ENCODE measurements at regions not wholly inside any gene's neighbourhood (a gene's known extent, or its start where the extent isn't known, plus 50 kb on each side); places are given as distances from the start of the nearest gene placed in this dataset.

DNA sequence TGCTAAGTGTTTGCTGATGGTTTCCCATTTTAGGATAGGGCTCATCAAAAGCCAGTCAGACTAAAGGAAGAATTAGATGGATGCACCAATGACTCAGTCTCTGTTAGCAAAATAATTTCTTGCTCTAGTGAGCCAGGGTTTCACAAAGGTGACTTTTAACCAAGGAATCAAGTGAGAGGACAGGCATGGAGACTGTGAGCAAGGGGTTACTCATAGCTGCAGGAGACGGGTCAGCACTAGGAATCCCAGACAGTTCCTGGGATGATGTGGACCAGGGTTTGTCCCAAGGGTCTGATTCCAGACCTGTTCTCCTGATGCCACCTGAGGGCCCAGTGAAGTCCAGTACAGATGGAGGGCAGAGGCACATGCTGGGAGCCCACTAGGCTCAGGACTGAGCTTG is 138.1 kb downstream of the NOC3L start:
- intact Hi-C loops (cut with DNase I): no loop called here
- H3K4me1 ChIP-seq (ENCODE audit: control insufficient read depth, insufficient read depth, low read length): peaks cover 6% of the 10 kb centered on the region
- no peak overlapping the region for H3K27ac ChIP-seq (ENCODE audit: low read length)
- H3K9me3 ChIP-seq (ENCODE audit: control insufficient read depth, low read length): no peaks in the 10 kb centered on the region
- no peak for ATAC-seq
- no peaks in the 10 kb centered on the region for H3K27me3 ChIP-seq (ENCODE audit: control insufficient read depth, insufficient read depth)
- no peak overlapping the region for H3K4me3 ChIP-seq (ENCODE audit: low read length)
- 65% methylated on average over 1 of the region's 1 CpG for WGBS
- DNase-seq: no peak

DNA sequence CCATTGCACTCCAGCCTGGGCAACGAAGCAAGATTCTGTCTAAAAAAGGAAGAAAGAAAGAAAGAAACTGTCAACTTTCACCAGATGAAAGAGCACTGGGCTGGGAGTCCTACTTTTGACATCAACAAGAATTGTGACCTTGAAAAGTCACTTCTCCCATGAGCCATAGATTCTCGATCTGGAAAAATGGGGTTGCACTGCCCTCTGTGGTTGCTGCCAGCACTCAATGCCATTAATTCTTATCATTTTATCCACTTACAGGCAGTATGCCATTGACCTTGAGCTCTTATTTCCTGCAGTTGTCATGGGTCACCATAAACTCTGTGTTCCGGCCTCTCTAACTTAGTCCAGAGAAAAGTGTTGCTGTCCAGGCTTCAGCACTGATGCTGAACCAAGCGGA is 137.2 kb downstream of the NOC3L start:
- Histone ChIP-seq H3K27me3 (ENCODE audit: control insufficient read depth, insufficient read depth) (no peaks in the 10 kb centered on the region), H3K9me3 (ENCODE audit: control insufficient read depth, low read length) (no peaks in the 10 kb centered on the region), H3K4me1 (ENCODE audit: control insufficient read depth, insufficient read depth, low read length) (peaks cover 6% of the 10 kb centered on the region), H3K4me3 (ENCODE audit: low read length) (no peak overlapping the region), H3K27ac (ENCODE audit: low read length) (no peak overlapping the region)
- WGBS: 64% methylated on average over 4 of the region's 4 CpGs
- ATAC-seq (peak; percentile 46 to 50), DNase-seq (no peak)
- intact Hi-C loops (cut with DNase I): no loop called here

DNA sequence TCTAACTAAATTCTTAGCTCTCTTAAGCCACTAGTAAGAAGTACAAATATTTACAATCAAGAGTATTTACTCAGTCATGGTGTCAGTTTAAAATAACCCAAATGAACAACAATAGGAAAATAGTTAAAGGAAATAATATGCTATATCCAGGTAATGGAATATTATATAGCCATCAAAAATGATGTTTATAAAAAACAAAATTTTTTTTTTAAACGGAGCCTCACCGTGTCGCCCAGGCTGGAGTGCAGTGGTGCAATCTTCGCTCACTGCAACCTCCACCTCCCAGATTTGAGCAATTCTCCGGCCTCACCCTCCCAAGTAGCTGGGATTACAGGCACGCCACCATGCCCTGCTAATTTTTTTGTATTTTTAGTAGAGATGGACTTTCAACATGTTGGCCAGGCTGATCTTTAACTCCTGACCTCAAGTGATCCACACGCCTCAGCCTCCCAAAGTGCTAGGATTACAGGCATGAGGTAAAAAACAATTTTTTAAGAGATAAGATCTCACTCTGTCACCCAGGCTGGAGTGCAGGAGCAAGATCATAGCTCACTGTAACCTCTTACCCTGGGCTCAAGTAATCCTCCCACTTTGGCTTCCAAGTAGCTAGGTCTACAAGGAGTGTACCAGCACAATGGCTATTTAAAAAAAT is 132.5 kb downstream of the NOC3L start:
- Histone ChIP-seq H3K4me1 (ENCODE audit: control insufficient read depth, insufficient read depth, low read length) (peaks cover 4% of the 10 kb centered on the region), H3K4me3 (ENCODE audit: low read length) (no peak overlapping the region), H3K27me3 (ENCODE audit: control insufficient read depth, insufficient read depth) (no peaks in the 10 kb centered on the region), H3K9me3 (ENCODE audit: control insufficient read depth, low read length) (no peaks in the 10 kb centered on the region), H3K27ac (ENCODE audit: low read length) (no peak overlapping the region)
- WGBS: 98% methylated on average over 7 of the region's 7 CpGs
- DNase-seq (no peak), ATAC-seq (no peak)
- intact Hi-C loops (cut with DNase I): no loop called here

- intact Hi-C loops (cut with DNase I): no loop called here
- DNase-seq: no peak
- 78% methylated on average over 2 of the region's 2 CpGs for WGBS
- Histone ChIP-seq H3K4me1 (ENCODE audit: control insufficient read depth, insufficient read depth, low read length) (no peaks in the 10 kb centered on the region), H3K9me3 (ENCODE audit: control insufficient read depth, low read length) (no peaks in the 10 kb centered on the region), H3K4me3 (ENCODE audit: low read length) (no peak overlapping the region), H3K27ac (ENCODE audit: low read length) (no peak overlapping the region), H3K27me3 (ENCODE audit: control insufficient read depth, insufficient read depth) (no peaks in the 10 kb centered on the region)
- ATAC-seq: no peak
Observed at GRCh38 chr10:94232711-94233383, 129.9 kb downstream of the NOC3L start.

DNA sequence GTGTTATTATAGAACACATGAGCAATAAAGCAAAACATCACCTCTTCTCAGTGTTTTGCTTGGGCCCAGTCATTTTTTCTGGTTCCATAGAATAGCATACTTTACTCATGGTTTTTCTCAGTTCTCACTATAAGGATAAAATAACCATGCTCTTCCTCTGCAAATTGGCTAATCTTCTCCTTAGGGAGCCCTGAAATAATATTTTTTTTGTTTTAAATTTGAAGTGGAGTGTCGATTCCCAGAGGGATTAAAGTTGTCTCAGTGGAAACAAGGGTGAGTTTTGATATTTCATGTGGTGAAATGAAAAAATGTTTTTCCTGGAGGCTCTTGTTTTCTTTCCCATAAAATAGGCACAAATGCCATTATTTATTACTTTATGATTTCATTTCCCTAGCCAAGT is 127.3 kb downstream of the NOC3L start:
- no peak overlapping the region for H3K27ac ChIP-seq (ENCODE audit: low read length)
- 66% methylated on average over 1 of the region's 1 CpG for WGBS

DNA sequence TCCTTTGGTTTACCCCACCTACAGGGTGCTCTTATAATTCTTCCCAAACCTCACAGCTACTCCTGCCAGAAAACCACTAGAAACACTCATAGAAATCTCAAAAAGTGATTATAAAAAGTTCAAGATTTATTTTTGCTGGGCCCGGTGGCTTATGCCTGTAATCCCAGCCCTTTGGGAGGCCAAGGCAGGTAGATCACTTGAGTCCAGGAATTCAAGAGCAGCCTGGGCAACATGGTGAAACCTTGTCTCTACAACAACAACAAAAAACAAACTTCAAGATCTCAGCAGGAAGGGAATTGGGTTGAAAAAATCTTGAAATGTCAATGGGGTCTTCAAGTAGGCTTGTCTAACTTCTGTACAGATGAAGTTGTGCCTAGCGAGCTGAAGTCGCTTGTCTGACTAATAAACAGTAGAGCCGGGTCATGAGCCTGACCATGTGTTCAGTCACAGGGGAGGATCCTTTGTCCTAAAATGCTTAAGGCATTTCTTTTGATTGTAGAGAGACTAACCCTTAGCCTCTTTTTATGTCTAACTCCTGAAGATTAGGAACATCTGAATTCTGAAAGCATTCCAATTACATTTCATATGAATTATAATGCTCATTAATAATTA is 124.6 kb downstream of the NOC3L start:
- intact Hi-C loops (cut with DNase I): no loop called here

More for the DNA sequence above, 127.3 kb downstream of the NOC3L start:
- no peak for DNase-seq
- H3K4me1 ChIP-seq (ENCODE audit: control insufficient read depth, insufficient read depth, low read length): no peaks in the 10 kb centered on the region
- no peaks in the 10 kb centered on the region for H3K27me3 ChIP-seq (ENCODE audit: control insufficient read depth, insufficient read depth)
- H3K9me3 ChIP-seq (ENCODE audit: control insufficient read depth, low read length): no peaks in the 10 kb centered on the region
- ATAC-seq: no peak
- intact Hi-C loops (cut with DNase I): no loop called here
- H3K4me3 ChIP-seq (ENCODE audit: low read length): no peak overlapping the region

GRCh38 chr10:94239696-94240095 is 123.0 kb downstream of the NOC3L start:
- H3K27me3 ChIP-seq (ENCODE audit: control insufficient read depth, insufficient read depth): no peaks in the 10 kb centered on the region
- DNase-seq (no peak), ATAC-seq (no peak)
- H3K4me3 ChIP-seq (ENCODE audit: low read length): no peak overlapping the region
- intact Hi-C loops (cut with DNase I): no loop called here
- H3K27ac ChIP-seq (ENCODE audit: low read length): no peak overlapping the region
- H3K4me1 ChIP-seq (ENCODE audit: control insufficient read depth, insufficient read depth, low read length): no peaks in the 10 kb centered on the region
- H3K9me3 ChIP-seq (ENCODE audit: control insufficient read depth, low read length): no peaks in the 10 kb centered on the region
- WGBS: 89% methylated on average over 6 of the region's 6 CpGs

More for the DNA sequence above, 124.6 kb downstream of the NOC3L start:
- DNase-seq (no peak), ATAC-seq (no peak)
- Histone ChIP-seq H3K4me3 (ENCODE audit: low read length) (no peak overlapping the region), H3K9me3 (ENCODE audit: control insufficient read depth, low read length) (no peaks in the 10 kb centered on the region), H3K27ac (ENCODE audit: low read length) (no peak overlapping the region), H3K27me3 (ENCODE audit: control insufficient read depth, insufficient read depth) (no peaks in the 10 kb centered on the region), H3K4me1 (ENCODE audit: control insufficient read depth, insufficient read depth, low read length) (no peaks in the 10 kb centered on the region)
- WGBS: 87% methylated on average over 4 of the region's 4 CpGs

DNA sequence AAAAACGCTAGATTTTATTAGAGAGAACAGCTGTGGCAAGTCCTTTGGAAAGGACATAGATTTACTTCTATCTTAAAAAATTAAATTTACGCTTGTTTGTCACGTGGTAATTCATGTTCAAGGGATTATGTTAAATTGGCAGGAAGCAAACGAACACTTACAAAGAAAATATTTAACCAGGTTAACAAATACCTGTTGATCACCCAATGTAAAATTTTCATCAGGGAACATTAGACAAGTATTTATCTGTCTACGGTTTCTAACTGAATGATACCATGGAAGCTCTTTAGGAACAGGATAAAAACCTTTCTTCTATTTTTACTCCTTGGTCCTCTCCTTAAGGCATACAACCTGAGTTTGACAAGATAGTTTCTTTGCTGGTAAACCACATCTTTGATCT is 122.2 kb downstream of the NOC3L start:
- no peak overlapping the region for H3K27ac ChIP-seq (ENCODE audit: low read length)
- H3K27me3 ChIP-seq (ENCODE audit: control insufficient read depth, insufficient read depth): no peaks in the 10 kb centered on the region
- intact Hi-C loops (cut with DNase I): no loop called here
- H3K4me3 ChIP-seq (ENCODE audit: low read length): no peak overlapping the region
- DNase-seq: no peak
- 81% methylated on average over 5 of the region's 5 CpGs for WGBS
- ATAC-seq: no peak
- no peaks in the 10 kb centered on the region for H3K9me3 ChIP-seq (ENCODE audit: control insufficient read depth, low read length)
- no peaks in the 10 kb centered on the region for H3K4me1 ChIP-seq (ENCODE audit: control insufficient read depth, insufficient read depth, low read length)

GRCh38 chr10:94240901-94241300 is 121.8 kb downstream of the NOC3L start:
- no peak overlapping the region for H3K4me3 ChIP-seq (ENCODE audit: low read length)
- H3K4me1 ChIP-seq (ENCODE audit: control insufficient read depth, insufficient read depth, low read length): no peaks in the 10 kb centered on the region
- no peak overlapping the region for H3K27ac ChIP-seq (ENCODE audit: low read length)
- intact Hi-C loops (cut with DNase I): no loop called here
- ATAC-seq: no peak
- H3K9me3 ChIP-seq (ENCODE audit: control insufficient read depth, low read length): no peaks in the 10 kb centered on the region
- WGBS: 50% methylated on average over 2 of the region's 2 CpGs
- H3K27me3 ChIP-seq (ENCODE audit: control insufficient read depth, insufficient read depth): no peaks in the 10 kb centered on the region
- no peak for DNase-seq

DNA sequence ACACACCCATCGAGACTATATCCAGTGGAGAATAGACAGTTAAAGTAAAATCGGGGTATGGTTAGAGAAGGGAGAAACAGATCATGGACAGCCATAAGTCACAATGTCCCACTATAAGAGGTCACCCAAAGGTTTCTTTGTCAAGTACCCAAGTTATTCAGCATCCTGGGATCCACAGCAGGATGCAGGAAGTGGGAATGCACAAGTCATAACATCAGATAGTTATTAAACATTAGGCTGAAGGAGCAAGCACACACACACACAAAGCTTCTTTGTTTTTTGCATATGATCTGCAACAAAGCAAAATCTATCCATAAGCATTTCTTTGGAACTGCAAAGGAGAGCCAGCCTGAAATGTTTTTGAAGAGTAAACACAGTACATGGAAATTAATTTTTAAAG is 111.6 kb downstream of the NOC3L start:
- Histone ChIP-seq H3K27me3 (ENCODE audit: control insufficient read depth, insufficient read depth) (no peaks in the 10 kb centered on the region), H3K27ac (ENCODE audit: low read length) (no peak overlapping the region), H3K4me1 (ENCODE audit: control insufficient read depth, insufficient read depth, low read length) (peaks cover 2% of the 10 kb centered on the region), H3K4me3 (ENCODE audit: low read length) (no peak overlapping the region), H3K9me3 (ENCODE audit: control insufficient read depth, low read length) (no peaks in the 10 kb centered on the region)
- DNase-seq (no peak), ATAC-seq (no peak)
- 89% methylated on average over 2 of the region's 2 CpGs for WGBS
- intact Hi-C loops (cut with DNase I): no loop called here

DNA sequence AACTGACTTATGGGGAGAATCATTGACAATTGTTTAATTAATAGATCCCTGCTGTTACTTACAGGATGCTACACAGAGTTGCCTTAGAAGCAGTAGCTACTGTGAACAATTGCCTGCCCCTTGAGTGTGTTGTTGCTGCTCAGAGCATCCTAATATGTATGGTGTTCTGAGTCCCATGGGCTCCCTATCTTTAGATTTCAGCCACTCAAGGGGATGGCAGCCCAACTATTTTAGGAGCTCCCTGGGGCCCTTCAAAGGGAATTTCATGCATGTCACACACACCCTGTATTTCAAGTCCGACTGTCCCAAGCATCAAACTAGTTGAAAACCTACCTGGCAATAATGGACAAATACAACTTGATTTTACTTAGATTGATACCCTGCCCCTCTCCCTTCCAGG is 111.2 kb downstream of the NOC3L start:
- DNase-seq (no peak), ATAC-seq (peak; percentile 51)
- H3K27me3 ChIP-seq (ENCODE audit: control insufficient read depth, insufficient read depth): no peaks in the 10 kb centered on the region
- no peak overlapping the region for H3K4me3 ChIP-seq (ENCODE audit: low read length)
- no peaks in the 10 kb centered on the region for H3K9me3 ChIP-seq (ENCODE audit: control insufficient read depth, low read length)
- H3K27ac ChIP-seq (ENCODE audit: low read length): no peak overlapping the region
- WGBS: 59% methylated on average over 1 of the region's 1 CpG
- intact Hi-C loops (cut with DNase I): no loop called here
- H3K4me1 ChIP-seq (ENCODE audit: control insufficient read depth, insufficient read depth, low read length): peaks cover 2% of the 10 kb centered on the region

All from right cardiac atrium (tissue), 5 donors.